SK-N-MC (cell line): ENCODE measurements at regions not wholly inside any gene's neighbourhood (a gene's known extent, or its start where the extent isn't known, plus 50 kb on each side); places are given as distances from the start of the nearest gene placed in this dataset.

Experiments
- EZH2 ChIP-seq: fragments of 200-600 bp; sonication (generic); IDR thresholded peaks from one replicate; pipeline ENCODE4 v1.6.1; 2017; ENCODE audit warnings: antibody characterized with exemption
- POLR2AphosphoS5 ChIP-seq: IDR thresholded peaks from 2 replicates; pipeline ENCODE4 v1.6.1; 2012; ENCODE audit warnings: mild to moderate bottlenecking, low read depth, low read length, borderline replicate concordance

- no peak for TF ChIP-seq EZH2
- no peak for TF ChIP-seq POLR2AphosphoS5
Measured at GRCh38 chr14:98262566-98262965, 1009.4 kb downstream of the BCL11B start.
